CD4-positive, alpha-beta T cell (primary cell): ENCODE measurements at regions not wholly inside any gene's neighbourhood (a gene's known extent, or its start where the extent isn't known, plus 50 kb on each side); places are given as distances from the start of the nearest gene placed in this dataset.

Experiments used
- ATAC-seq: fragments of 200-7000 bp; cut with Tn5 transposase; one replicate; pipeline ENCODE4 v1.10.0; 2022; ENCODE audit warnings: mild to moderate bottlenecking; ENCODE audit not compliant: poor library complexity
- CTCF ChIA-PET: fragments of 350-600 bp; sonication (Branson Sonifier 250); formaldehyde crosslinking; loops from one replicate; lab custom pipeline; 2021; ENCODE audit warnings: antibody characterized with exemption, inconsistent platforms; lab: Charles Lee
- POLR2A ChIA-PET: fragments of 350-600 bp; sonication (Branson Sonifier 250); formaldehyde crosslinking; loops from one replicate; lab custom pipeline; 2021; ENCODE audit warnings: antibody characterized with exemption, inconsistent platforms; lab: Charles Lee
- DNase-seq, 14 experiments: peaks; one replicate each; pipeline ENCODE4 v3.0.0-alpha.2; 2013 to 2020; ENCODE audit warnings: mixed read lengths in 2 of 14
- H3K27ac ChIP-seq, 2 donors: one replicate each; pipeline versions ENCODE4 v1.5.1 to v1.7.0; 2013; ENCODE audit warnings: low read length in 2 of 2, low read depth in 1 of 2, mild to moderate bottlenecking in 1 of 2
- H3K27me3 ChIP-seq, 2 experiments: 1 replicate in 1 of 2; 2 replicates in 1 of 2; pipeline versions ENCODE4 v1.6.1 to v1.7.0; 2013; ENCODE audit warnings: low read length in 2 of 2, control low read depth in 1 of 2, mild to moderate bottlenecking in 1 of 2, moderate library complexity in 1 of 2; ENCODE audit not compliant: insufficient read depth in 2 of 2, control insufficient read depth in 1 of 2
- H3K36me3 ChIP-seq: one replicate; pipeline ENCODE4 v1.6.1; 2013; ENCODE audit warnings: low read length, control low read depth; ENCODE audit not compliant: insufficient read depth
- H3K4me1 ChIP-seq: one replicate; pipeline ENCODE4 v1.6.1; 2013; ENCODE audit warnings: low read length, control low read depth; ENCODE audit not compliant: insufficient read depth
- H3K4me3 ChIP-seq: one replicate; pipeline ENCODE4 v1.5.1; 2013; ENCODE audit warnings: mild to moderate bottlenecking, low read length, moderate library complexity
- H3K9me3 ChIP-seq, 2 experiments: 1 replicate in 1 of 2; 2 replicates in 1 of 2; pipeline versions ENCODE4 v1.6.1 to v1.7.0; 2013; ENCODE audit warnings: low read length in 2 of 2, mild to moderate bottlenecking in 2 of 2, control low read depth in 1 of 2, moderate library complexity in 1 of 2; ENCODE audit not compliant: control insufficient read depth in 1 of 2, insufficient read depth in 1 of 2
- H3K27ac Mint-ChIP-seq: one replicate; pipeline ENCODE4 v1.8.0; 2020; ENCODE audit warnings: mixed read lengths
- H3K27me3 Mint-ChIP-seq: one replicate; pipeline ENCODE4 v1.8.0; 2021; ENCODE audit warnings: mixed read lengths
- H3K36me3 Mint-ChIP-seq: one replicate; pipeline ENCODE4 v1.8.0; 2021; ENCODE audit warnings: low read depth, mixed read lengths
- H3K4me1 Mint-ChIP-seq: one replicate; pipeline ENCODE4 v1.8.0; 2021; ENCODE audit warnings: low read depth, mixed read lengths
- H3K4me3 Mint-ChIP-seq: one replicate; pipeline ENCODE4 v1.8.0; 2020; ENCODE audit warnings: mild to moderate bottlenecking, mixed read lengths
- H3K9me3 Mint-ChIP-seq: one replicate; pipeline ENCODE4 v1.8.0; 2020; ENCODE audit warnings: mixed read lengths
- CTCF ChIP-seq: fragments of 200-600 bp; IDR thresholded peaks from one replicate; pipeline ENCODE4 v1.8.0; 2022; ENCODE audit warnings: antibody characterized with exemption, mild to moderate bottlenecking
- intact Hi-C, 2 experiments: fragments of 100-400 bp; cut with DNase I in 1 of 2; cut with micrococcal nuclease in 1 of 2; formaldehyde crosslinking; loops; one replicate each; pipeline versions ENCODE4 v1.15.1 to v1.9.0; 2023 to 2025; cut with DNase I, micrococcal nuclease

GRCh38 chr14:99326041-99326710 lies 54.2 kb upstream of the BCL11B start:
- H3K36me3 Mint-ChIP-seq = no peaks in the 10 kb centered on the region

GRCh38 chr14:99325591-99325990 lies 53.6 kb upstream of the BCL11B start:
- TF ChIP-seq CTCF = no peak
- no peak for DNase-seq
- intact Hi-C loops = no loop called here

More at GRCh38 chr14:99326041-99326710, 54.2 kb upstream of the BCL11B start:
- no peak overlapping the region for H3K4me3 Mint-ChIP-seq
- ChIA-PET POLR2A (no interaction called here), CTCF (no interaction called here)
- peaks cover 21% of the 10 kb centered on the region for H3K27me3 Mint-ChIP-seq
- H3K4me1 ChIP-seq = no peaks in the 10 kb centered on the region
- H3K27ac Mint-ChIP-seq = no peak overlapping the region
- ATAC-seq (no peak), DNase-seq (no peak)
- H3K9me3 Mint-ChIP-seq = no peaks in the 10 kb centered on the region
- no peaks in the 10 kb centered on the region for H3K9me3 ChIP-seq
- H3K27ac ChIP-seq = no peak overlapping the region
- no peak overlapping the region for H3K4me3 ChIP-seq
- H3K36me3 ChIP-seq = no peaks in the 10 kb centered on the region
- peaks cover 5% of the 10 kb centered on the region for H3K4me1 Mint-ChIP-seq
- TF ChIP-seq CTCF = no peak
- intact Hi-C loops = no loop called here
- H3K27me3 ChIP-seq = no peaks in the 10 kb centered on the region

GRCh38 chr14:99325016-99325415 lies 53.0 kb upstream of the BCL11B start:
- ChIA-PET POLR2A (no interaction called here), CTCF (no interaction called here)
- peaks cover 21% of the 10 kb centered on the region for H3K27me3 Mint-ChIP-seq
- Histone ChIP-seq H3K9me3 (no peaks in the 10 kb centered on the region), H3K4me1 (peaks cover 5% of the 10 kb centered on the region), H3K27ac (no peak overlapping the region), H3K4me3 (no peak overlapping the region), H3K27me3 (no peaks in the 10 kb centered on the region), H3K36me3 (no peaks in the 10 kb centered on the region)
- peaks cover 7% of the 10 kb centered on the region for H3K4me1 Mint-ChIP-seq
- no peak overlapping the region for H3K4me3 Mint-ChIP-seq
- DNase-seq = no peak
- H3K36me3 Mint-ChIP-seq = no peaks in the 10 kb centered on the region
- intact Hi-C loops = no loop called here
- TF ChIP-seq CTCF = no peak
- ATAC-seq = no peak
- no peaks in the 10 kb centered on the region for H3K9me3 Mint-ChIP-seq
- H3K27ac Mint-ChIP-seq = no peak overlapping the region

More at GRCh38 chr14:99325591-99325990, 53.6 kb upstream of the BCL11B start:
- POLR2A ChIA-PET = no interaction called here
- CTCF ChIA-PET = no interaction called here
- no peak overlapping the region for H3K4me3 Mint-ChIP-seq
- no peak for ATAC-seq
- H3K4me3 ChIP-seq = no peak overlapping the region
- H3K36me3 ChIP-seq = no peaks in the 10 kb centered on the region
- no peak overlapping the region for H3K27ac ChIP-seq
- peaks cover 21% of the 10 kb centered on the region for H3K27me3 Mint-ChIP-seq
- no peaks in the 10 kb centered on the region for H3K9me3 Mint-ChIP-seq
- no peaks in the 10 kb centered on the region for H3K36me3 Mint-ChIP-seq
- H3K4me1 ChIP-seq = peaks cover under 1% of the 10 kb centered on the region
- no peak overlapping the region for H3K27ac Mint-ChIP-seq
- H3K9me3 ChIP-seq = no peaks in the 10 kb centered on the region
- peaks cover 7% of the 10 kb centered on the region for H3K4me1 Mint-ChIP-seq
- no peaks in the 10 kb centered on the region for H3K27me3 ChIP-seq
